Cardiac fibroblast (primary cell): ENCODE measurements at regions not wholly inside any gene's neighbourhood (a gene's known extent, or its start where the extent isn't known, plus 50 kb on each side); places are given as distances from the start of the nearest gene placed in this dataset.

Experiments
- DNase-seq, 2 donors: peaks; one replicate each; pipeline versions ENCODE4 v3.0.0 to v3.0.0-alpha.2; 2010; ENCODE audit warnings: low read depth in 2 of 2
- H3K4me3 ChIP-seq, 2 donors: replicated peaks in 1 of 2; 1 replicate in 1 of 2; 2 replicates in 1 of 2; pipeline ENCODE4 v1.5.1; 2011; ENCODE audit warnings: low read depth in 2 of 2, low read length in 2 of 2, mild to moderate bottlenecking in 2 of 2, moderate library complexity in 1 of 2
- TF ChIP-seq, protein P1 (sequence below): IDR thresholded peaks from one replicate; pipeline ENCODE4 v1.5.1; 2011; ENCODE audit warnings: low read depth, mild to moderate bottlenecking, low read length, inconsistent platforms

DNA sequence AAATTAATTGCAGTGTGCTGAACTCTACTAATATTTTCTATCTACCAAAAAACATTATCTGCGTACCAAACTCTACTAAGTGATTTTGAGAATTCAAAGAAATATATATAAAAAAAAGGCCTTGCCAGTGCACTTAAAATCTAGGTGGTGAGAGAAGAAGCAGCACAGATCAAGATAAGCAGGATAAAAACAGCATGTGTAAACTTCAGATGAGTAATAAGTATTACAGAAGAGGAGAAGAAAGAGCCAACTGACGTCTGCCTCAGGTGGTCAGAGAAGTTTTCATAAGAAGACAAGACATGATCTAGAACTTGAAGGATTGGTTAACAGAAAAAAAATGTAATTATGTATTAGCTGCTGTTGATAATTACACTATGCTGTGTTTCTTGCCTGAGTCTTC, 166.4 kb downstream of the DUSP6 start:
- DNase-seq = peak in 1 of 2 donors; percentile 59
- H3K4me3 ChIP-seq = no peak overlapping the region
- TF ChIP-seq, protein P1, sequence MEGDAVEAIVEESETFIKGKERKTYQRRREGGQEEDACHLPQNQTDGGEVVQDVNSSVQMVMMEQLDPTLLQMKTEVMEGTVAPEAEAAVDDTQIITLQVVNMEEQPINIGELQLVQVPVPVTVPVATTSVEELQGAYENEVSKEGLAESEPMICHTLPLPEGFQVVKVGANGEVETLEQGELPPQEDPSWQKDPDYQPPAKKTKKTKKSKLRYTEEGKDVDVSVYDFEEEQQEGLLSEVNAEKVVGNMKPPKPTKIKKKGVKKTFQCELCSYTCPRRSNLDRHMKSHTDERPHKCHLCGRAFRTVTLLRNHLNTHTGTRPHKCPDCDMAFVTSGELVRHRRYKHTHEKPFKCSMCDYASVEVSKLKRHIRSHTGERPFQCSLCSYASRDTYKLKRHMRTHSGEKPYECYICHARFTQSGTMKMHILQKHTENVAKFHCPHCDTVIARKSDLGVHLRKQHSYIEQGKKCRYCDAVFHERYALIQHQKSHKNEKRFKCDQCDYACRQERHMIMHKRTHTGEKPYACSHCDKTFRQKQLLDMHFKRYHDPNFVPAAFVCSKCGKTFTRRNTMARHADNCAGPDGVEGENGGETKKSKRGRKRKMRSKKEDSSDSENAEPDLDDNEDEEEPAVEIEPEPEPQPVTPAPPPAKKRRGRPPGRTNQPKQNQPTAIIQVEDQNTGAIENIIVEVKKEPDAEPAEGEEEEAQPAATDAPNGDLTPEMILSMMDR = no peak

DNA sequence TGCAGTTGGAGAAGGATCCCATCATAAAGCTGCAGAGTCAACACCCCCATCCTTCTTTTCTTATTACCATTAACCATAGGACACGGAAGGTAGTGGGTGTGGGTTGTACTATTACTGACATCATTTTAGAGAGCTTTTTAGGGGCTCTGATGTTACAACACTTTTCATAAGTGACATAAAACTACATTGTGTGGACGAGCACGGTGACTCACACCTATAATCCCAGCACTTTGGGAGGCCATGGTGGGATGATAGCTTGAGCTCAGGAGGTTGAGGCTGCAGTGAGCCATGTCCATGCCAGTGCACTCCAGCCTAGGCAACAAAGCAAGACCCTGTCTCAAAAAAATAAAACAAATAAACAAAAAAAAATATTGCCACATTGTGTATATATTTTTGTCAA, 167.1 kb downstream of the DUSP6 start:
- TF ChIP-seq, protein P1 = no peak
- H3K4me3 ChIP-seq = no peak overlapping the region
- DNase-seq = no peak

DNA sequence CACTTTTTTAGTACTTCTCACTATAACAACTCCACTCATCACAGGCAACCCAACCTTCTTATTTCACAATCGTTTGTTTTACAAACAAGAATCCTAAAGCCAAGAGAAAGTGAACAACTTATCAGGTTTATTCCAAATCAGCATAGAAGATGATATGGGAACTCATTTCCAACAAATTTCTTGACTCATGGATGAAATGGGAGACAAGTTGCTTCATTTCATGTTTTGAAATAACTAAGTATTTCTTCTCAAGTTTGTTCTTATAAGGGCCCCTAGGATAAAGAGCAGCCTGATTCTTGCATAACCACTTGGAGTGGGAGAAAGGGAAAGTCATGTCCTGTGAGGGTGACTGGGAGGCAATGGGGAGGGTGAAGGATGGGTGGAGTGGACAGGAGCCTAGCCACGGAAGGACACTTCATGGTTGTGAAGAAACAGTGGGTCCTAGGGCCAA, 168.3 kb downstream of the DUSP6 start:
- TF ChIP-seq, protein P1 = no peak
- peak; percentile 95 for DNase-seq
- H3K4me3 ChIP-seq = no peak overlapping the region

DNA sequence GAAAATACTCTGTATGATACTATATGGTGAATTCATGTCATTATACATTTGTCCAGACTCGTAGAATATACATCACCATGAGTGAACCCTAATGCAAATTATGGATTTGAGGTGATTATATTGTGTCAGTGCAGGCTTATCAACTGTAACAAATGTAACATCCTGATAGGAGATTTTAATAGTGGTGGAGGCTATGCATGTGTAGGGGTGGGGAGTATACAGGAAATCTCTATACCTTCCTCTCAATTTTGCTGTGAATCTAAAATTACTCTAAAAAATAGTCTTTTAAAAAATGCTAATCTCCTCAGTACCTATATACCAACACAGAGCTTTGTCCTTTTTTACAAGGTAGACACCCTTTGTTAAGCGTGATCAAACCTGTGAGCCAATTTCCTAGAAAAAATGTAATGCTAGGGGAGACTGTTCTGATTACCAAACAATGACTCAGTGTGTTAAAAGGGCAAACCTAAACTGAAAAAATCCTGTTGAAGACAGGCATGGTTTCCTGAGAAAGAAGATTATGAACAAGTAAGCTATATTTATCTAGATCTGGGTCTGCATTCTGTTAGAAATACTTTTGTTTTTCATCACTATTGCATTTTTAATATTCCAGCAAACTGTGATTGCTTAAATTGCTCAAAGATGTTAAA, 170.9 kb downstream of the DUSP6 start:
- TF ChIP-seq, protein P1 = no peak
- no peak overlapping the region for H3K4me3 ChIP-seq
- peak; percentile 84 to 86 for DNase-seq

DNA sequence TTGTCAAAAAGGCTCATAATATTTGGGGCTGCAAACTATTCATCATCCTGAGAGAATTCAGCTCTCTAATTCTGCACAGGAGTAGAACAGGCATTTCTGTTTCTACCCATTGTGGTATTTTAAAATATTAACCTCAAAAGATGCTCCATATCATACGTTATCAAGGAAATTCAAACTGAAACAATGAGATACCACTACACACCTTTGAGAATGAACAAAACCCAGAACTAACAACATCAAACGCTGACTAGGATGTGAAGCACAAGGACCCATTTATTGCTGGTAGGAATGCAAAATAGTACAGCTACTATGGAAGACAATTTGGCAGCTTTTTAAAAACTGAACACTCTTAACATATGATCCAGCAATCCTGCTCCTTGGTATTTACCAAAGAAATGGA, 171.8 kb downstream of the DUSP6 start:
- no peak for DNase-seq
- TF ChIP-seq, protein P1 = no peak

DNA sequence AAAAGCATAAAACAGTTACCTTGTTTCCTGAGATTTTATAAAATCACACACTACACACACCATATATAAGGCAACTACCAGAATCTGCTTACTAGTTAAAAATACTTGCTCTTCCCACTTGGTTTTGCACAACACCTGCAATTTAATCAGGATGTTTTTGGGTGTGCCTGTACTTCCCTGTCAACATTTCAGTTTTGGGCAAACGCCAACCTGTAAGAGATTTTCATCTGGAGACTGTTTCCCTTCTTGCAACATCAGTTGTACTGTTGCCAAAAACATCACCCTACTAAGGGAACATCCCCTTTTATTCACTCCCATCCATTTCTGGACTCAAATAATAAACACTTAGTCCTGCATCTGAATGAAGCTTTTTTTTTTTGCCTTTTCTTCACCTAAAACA, 172.3 kb downstream of the DUSP6 start:
- peak; percentile 95 to 97 for DNase-seq
- H3K4me3 ChIP-seq = no peak overlapping the region
- TF ChIP-seq, protein P1 = no peak

More for the DNA sequence above, 171.8 kb downstream of the DUSP6 start:
- H3K4me3 ChIP-seq = no peak overlapping the region

DNA sequence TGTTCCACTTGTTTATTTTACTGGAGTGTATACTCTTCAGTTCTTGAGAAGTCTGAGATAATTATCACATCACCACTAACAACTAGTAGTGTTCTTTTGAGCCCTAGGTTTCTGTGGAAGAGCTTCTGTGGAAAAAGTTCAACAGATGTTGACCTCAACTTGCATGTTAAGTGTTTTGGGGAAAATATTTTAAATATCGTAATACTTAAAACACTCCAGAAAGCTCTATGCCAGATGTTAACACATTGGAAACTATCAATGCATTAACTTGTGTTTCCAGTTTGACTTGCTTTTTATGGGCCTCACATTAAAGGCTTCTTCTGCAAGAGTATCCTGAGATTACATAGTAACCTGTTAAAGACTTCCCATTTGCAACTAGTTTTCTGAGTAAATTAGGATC, 173.1 kb downstream of the DUSP6 start:
- DNase-seq = no peak
- TF ChIP-seq, protein P1 = no peak
- no peak overlapping the region for H3K4me3 ChIP-seq
